GM13977 (cell line): ENCODE measurements at regions not wholly inside any gene's neighbourhood (a gene's known extent, or its start where the extent isn't known, plus 50 kb on each side); places are given as distances from the start of the nearest gene placed in this dataset.

Experiments used
- DNase-seq: peaks from one replicate; pipeline ENCODE4 v3.0.0; 2012; ENCODE audit warnings: low spot score
- CTCF ChIP-seq: IDR thresholded peaks from 2 replicates; pipeline ENCODE4 v1.5.1; 2012; ENCODE audit warnings: mild to moderate bottlenecking, control low read depth; ENCODE audit not compliant: insufficient read depth; ENCODE audit errors: extremely low read depth, missing control alignments
- in situ Hi-C: fragments of 300-500 bp; cut with MboI; formaldehyde crosslinking; loops from one replicate; pipeline ENCODE4 v1.12.0; 2022; ENCODE audit warnings: low sequenced_read_pairs, low pct_unique_long_range_greater_than_20kb, mixed read lengths, inconsistent platforms; ENCODE audit not compliant: unreplicated experiment

DNA sequence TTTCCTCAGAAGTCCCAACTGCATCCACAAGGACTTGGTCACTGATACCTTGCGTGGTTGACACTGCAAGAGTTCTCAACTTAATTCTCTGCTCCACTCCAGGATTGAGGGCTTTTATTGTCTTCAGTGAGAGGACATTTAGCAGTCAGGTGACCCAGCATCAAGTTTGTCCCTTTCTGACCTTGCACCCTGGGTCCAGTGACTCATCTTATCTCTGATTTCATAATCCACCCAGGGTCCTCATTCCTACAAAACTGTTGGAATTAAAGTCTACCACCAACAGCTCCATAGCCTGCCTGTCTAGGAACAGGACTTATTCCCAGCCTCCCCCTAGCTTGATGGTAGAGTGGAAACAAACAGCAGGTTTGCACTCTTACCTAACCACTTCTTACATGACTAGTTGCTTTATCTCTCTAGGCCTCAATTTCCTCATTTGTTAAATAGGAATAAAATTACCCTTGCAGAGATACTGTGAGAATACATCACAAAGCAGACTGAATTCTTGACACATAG is 151.3 kb upstream of the LPP start:
- no peak for TF ChIP-seq CTCF
- DNase-seq = no peak
- in situ Hi-C loops = no loop called here

DNA sequence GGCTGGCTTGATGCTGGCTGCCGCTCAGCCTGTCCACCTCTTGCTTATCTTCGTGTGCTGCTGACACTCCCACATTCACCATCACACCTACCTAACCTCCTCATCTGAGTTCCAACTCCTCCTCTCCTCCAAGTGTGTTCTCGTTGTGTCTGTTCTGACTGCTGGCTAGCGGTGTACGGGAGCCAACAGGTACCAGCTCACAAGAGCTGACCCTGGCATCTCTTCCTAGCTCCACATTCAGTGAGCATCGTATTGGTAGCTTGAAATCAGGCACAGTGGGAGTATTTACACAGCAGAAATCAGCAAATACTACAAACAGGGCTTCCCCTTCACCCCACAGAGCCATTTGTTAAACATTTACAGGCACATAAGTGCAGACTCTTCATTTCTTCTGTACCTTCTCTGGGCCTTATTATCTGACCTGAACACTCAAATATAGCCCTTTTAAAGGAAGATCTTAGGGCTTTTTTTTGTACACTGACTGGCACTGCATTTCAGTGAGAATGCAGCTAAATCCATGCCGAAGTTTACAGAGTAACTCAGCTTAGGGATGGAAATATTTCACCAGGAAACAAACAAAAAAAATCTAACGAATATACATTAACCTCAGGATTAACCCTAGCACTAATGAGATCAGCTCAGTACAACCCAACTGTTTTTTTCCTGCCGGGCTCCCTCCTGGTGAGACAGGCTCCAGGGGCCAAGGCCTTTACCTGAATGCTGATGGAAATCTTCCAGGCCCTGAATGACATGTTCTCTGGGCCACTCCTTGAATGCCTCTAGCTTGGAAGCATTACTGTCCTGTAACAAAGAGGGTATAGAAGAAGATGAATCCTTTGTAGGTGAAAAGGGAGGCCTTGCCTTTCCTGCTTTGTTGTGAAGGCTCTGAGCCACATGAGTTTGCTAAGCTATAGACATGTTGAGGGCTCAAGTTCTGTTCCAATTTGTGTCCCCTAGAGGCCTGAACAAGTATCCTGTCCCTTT is 150.5 kb upstream of the LPP start:
- in situ Hi-C loops = no loop called here
- TF ChIP-seq CTCF = no peak
- no peak for DNase-seq

DNA sequence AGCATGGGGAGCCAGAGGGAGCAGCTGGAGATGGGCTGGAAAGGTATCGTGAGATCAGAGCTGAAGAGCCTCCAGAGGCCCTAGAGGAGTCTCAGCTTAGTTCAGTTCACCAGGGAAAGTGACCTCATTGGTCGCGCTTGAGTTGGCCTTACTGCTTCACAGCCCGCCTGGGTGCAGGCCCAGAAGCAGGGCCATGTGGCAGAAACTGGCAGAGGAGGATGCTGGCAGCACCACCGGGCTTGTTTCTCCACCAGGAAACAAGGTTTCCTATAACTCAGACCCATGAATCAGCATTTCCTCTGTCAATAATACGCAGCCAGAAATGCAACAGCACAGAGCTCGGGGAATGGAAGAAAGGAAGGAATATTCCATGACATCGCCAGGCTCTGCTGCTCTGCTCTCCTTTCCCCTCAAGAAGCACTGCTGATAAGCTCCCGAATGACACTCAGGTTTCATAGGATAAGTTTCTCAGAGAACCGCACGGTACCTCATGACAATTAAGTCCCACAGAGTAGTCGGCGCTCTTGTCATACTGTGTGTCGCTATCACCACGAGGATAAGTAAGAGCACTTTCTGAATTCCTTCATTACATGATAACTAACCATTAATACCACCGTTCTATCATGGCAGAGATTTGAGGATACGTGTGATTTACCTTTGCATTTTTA is 147.1 kb upstream of the LPP start:
- no peak for TF ChIP-seq CTCF
- DNase-seq = no peak
- in situ Hi-C loops = no loop called here

GRCh38 chr3:188007897-188008296 is 146.1 kb upstream of the LPP start:
- no peak for DNase-seq
- in situ Hi-C loops = no loop called here
- no peak for TF ChIP-seq CTCF

DNA sequence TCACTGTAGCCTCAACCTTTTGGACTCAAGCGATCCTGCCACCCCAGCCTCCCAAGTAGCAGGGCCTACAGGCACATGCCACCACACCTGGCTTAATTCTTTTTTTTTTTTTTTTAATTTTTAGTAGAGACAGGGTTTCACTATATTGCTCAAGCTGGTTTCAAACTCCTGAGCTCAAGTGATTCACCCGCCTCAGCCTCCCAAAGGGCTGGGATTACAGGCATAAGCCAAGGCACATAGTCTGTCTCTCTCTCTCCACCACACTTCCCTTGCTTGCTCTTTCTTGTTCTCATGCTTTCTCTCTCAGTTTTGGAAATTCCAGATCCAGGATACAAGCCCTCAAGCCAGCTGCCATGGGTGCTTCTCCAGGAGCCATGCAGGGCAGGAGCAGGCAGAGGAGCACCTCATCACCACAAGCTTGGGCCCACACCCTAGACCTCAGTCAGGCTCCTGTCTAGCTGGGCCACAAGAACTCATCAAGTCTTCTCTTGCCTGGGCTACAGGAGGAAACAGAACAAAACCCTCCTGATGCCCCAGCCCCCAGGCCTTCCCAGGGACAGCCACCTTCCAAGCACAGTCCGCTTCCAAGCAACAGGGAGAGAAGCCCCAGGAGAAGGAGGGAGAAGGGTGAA is 145.3 kb upstream of the LPP start:
- DNase-seq = no peak
- in situ Hi-C loops = no loop called here
- no peak for TF ChIP-seq CTCF

DNA sequence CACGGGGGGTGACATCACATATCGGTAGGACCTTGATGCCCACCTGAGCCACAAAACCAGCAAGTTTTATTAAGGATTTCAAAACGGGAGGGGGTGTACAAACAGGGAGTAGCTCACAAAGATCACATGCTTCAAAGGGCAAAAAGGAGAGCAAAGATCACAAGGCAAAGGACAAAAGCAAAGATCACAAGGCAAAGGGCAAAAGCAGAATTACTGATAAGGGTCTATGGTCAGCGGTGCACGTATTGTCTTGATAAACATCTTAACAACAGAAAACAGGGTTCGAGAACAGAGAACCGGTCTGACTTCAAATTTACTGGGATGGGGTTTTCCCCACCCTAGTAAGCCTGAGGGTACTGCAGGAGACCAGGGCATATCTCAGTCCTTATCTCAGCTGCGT is 143.5 kb upstream of the LPP start:
- in situ Hi-C loops = no loop called here
- no peak for DNase-seq
- no peak for TF ChIP-seq CTCF
